Effector memory CD4-positive, alpha-beta T cell (primary cell): ENCODE measurements at regions not wholly inside any gene's neighbourhood (a gene's known extent, or its start where the extent isn't known, plus 50 kb on each side); places are given as distances from the start of the nearest gene placed in this dataset.

Experiments used
- DNase-seq, 3 donors: peaks; one replicate each; pipeline ENCODE4 v3.0.0-alpha.2; 2020
- H3K27ac ChIP-seq: 2 replicates; pipeline ENCODE4 v1.7.0; 2013; ENCODE audit warnings: mild to moderate bottlenecking, low read length, moderate library complexity; ENCODE audit not compliant: insufficient read depth, poor library complexity, severe bottlenecking
- H3K27me3 ChIP-seq: replicated peaks from 2 replicates; pipeline ENCODE4 v1.7.0; 2013; ENCODE audit warnings: mild to moderate bottlenecking, low read length; ENCODE audit not compliant: insufficient read depth, control insufficient read depth, poor library complexity, severe bottlenecking
- H3K36me3 ChIP-seq: 2 replicates; pipeline ENCODE4 v1.7.0; 2013; ENCODE audit warnings: mild to moderate bottlenecking, low read length, moderate library complexity; ENCODE audit not compliant: control insufficient read depth, insufficient read depth
- H3K4me1 ChIP-seq: 2 replicates; pipeline ENCODE4 v1.7.0; 2013; ENCODE audit warnings: low read length, mild to moderate bottlenecking; ENCODE audit not compliant: control insufficient read depth, insufficient read depth, poor library complexity, severe bottlenecking
- H3K4me3 ChIP-seq: 2 replicates; pipeline ENCODE4 v1.7.0; 2013; ENCODE audit warnings: low read length, low read depth, mild to moderate bottlenecking; ENCODE audit not compliant: insufficient read depth, poor library complexity, severe bottlenecking
- H3K9me3 ChIP-seq: 2 replicates; pipeline ENCODE4 v1.7.0; 2013; ENCODE audit warnings: mild to moderate bottlenecking, low read length, moderate library complexity; ENCODE audit not compliant: control insufficient read depth

GRCh38 chr11:115925568-115926090 lies 421.4 kb upstream of the CADM1 start:
- H3K4me3 ChIP-seq = no peak overlapping the region
- no peaks in the 10 kb centered on the region for H3K36me3 ChIP-seq
- no peaks in the 10 kb centered on the region for H3K27me3 ChIP-seq
- no peaks in the 10 kb centered on the region for H3K4me1 ChIP-seq
- H3K9me3 ChIP-seq = no peaks in the 10 kb centered on the region
- H3K27ac ChIP-seq = no peak overlapping the region
- DNase-seq = no peak

DNA sequence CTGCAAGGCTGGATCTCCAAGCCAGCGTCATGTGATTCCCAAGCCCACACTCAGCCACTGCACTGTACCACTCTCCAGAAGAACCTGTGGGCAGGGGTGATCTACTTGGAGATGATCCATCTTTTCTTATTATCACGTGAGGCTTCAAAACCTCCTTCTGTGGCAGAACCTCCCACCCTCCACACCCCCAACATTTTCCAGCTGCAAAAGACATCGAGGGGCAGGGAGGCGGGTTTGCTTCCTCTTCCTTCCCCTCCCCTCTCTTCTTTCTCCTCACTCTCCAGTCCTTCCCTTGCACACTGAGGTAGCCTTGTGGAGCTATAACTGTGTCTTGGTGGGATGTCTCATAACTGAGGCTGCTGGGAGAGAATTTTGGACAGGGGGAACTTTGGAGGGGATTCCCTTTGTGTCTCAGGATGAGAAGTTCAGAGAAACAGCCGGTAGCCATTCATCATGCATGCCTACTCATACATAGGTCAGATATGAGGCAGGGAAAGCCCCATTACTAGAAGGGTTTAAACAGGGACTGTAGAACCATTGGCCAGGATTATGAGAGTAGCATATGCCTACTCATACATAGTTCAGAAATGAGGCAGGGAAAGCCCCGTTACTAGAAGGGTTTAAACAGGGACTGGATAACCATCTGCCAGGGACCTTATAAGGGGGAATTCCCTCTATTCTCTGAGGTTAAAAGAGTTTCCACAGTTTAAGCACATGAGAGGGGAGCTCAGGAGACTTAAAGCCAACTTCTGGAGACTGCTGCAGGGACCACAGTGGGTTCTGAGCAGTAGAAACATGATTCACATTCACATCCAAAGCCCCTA lies 420.7 kb upstream of the CADM1 start:
- no peaks in the 10 kb centered on the region for H3K9me3 ChIP-seq
- no peaks in the 10 kb centered on the region for H3K4me1 ChIP-seq
- no peak overlapping the region for H3K4me3 ChIP-seq
- H3K36me3 ChIP-seq = no peaks in the 10 kb centered on the region
- no peak for DNase-seq
- H3K27ac ChIP-seq = no peak overlapping the region
- no peaks in the 10 kb centered on the region for H3K27me3 ChIP-seq

GRCh38 chr11:115922876-115923275 lies 418.7 kb upstream of the CADM1 start:
- Histone ChIP-seq H3K36me3 (no peaks in the 10 kb centered on the region), H3K9me3 (no peaks in the 10 kb centered on the region), H3K4me3 (no peak overlapping the region), H3K4me1 (no peaks in the 10 kb centered on the region), H3K27ac (no peak overlapping the region), H3K27me3 (no peaks in the 10 kb centered on the region)
- no peak for DNase-seq

DNA sequence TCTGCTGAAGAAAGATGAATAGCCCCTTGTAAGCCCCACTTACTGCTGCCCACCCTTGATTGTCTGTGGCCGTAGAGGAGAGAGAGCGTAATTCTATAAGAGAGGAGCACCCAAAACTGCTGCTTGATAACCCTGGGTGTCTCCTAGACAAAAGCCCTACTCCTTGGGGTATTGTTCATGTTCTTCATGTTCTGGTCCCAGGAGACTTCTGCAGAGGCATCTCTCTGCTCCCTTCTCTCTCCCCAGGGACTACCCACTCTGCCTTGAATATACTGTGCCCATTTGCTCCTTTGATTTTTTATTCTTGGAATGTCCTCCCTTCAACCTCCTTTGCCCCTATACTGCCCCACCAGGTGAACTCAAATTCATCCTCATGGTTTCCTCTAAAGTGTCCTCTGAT lies 417.8 kb upstream of the CADM1 start:
- H3K36me3 ChIP-seq = no peaks in the 10 kb centered on the region
- no peaks in the 10 kb centered on the region for H3K27me3 ChIP-seq
- no peak overlapping the region for H3K4me3 ChIP-seq
- DNase-seq = no peak
- H3K9me3 ChIP-seq = no peaks in the 10 kb centered on the region
- no peak overlapping the region for H3K27ac ChIP-seq
- H3K4me1 ChIP-seq = no peaks in the 10 kb centered on the region

GRCh38 chr11:115921540-115921939 lies 417.3 kb upstream of the CADM1 start:
- H3K9me3 ChIP-seq = no peaks in the 10 kb centered on the region

GRCh38 chr11:115920841-115921480 lies 416.7 kb upstream of the CADM1 start:
- H3K36me3 ChIP-seq = no peaks in the 10 kb centered on the region
- no peak for DNase-seq
- H3K4me3 ChIP-seq = no peak overlapping the region
- H3K27me3 ChIP-seq = no peaks in the 10 kb centered on the region
- no peaks in the 10 kb centered on the region for H3K9me3 ChIP-seq
- no peaks in the 10 kb centered on the region for H3K4me1 ChIP-seq
- H3K27ac ChIP-seq = no peak overlapping the region

More at GRCh38 chr11:115921540-115921939, 417.3 kb upstream of the CADM1 start:
- no peaks in the 10 kb centered on the region for H3K36me3 ChIP-seq
- H3K27me3 ChIP-seq = no peaks in the 10 kb centered on the region
- no peak overlapping the region for H3K27ac ChIP-seq
- H3K4me3 ChIP-seq = no peak overlapping the region
- DNase-seq = no peak
- no peaks in the 10 kb centered on the region for H3K4me1 ChIP-seq

- Histone ChIP-seq H3K27me3 (no peaks in the 10 kb centered on the region), H3K36me3 (no peaks in the 10 kb centered on the region), H3K9me3 (no peaks in the 10 kb centered on the region), H3K27ac (no peak overlapping the region), H3K4me1 (no peaks in the 10 kb centered on the region), H3K4me3 (no peak overlapping the region)
- no peak for DNase-seq
These were observed 415.9 kb upstream of the CADM1 start for GRCh38 chr11:115920092-115920461.

DNA sequence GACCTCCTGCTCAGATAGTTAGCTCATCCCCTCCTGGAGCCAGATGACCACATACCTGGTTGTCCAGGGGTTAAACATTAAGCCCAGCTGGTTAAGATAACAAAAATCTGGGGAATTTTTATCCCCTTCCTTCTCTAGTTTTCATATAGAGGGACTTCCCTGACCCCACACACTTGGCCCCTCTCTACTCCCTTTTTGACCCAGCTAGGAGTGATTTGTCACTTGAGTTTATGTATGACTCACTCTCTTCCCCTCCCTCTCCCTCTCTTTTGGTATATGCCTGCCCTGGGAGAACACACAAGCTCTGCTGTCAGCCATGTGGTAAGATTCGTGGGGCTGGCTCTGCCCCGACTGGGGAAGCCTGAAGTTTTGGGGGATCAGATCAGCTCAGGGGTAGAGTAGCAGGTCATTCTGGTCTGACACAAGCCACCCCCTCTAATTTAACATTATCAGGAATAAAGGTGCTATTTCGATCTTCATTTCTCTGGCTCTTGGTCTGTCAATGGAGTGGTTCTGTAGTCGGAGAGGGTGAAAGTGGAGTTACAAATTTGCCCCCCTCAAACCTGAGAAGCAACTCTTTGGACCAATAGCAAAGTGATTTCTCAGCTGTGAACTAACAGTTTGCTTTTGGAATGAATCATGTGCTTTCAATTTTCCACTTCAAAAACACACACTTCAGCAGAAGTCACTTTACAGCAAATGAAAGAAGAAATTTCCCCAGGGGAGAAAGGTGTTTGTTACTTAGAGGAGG lies 415.3 kb upstream of the CADM1 start:
- DNase-seq = no peak
- Histone ChIP-seq H3K9me3 (no peaks in the 10 kb centered on the region), H3K27me3 (no peaks in the 10 kb centered on the region), H3K27ac (no peak overlapping the region), H3K4me1 (no peaks in the 10 kb centered on the region), H3K36me3 (no peaks in the 10 kb centered on the region), H3K4me3 (no peak overlapping the region)

DNA sequence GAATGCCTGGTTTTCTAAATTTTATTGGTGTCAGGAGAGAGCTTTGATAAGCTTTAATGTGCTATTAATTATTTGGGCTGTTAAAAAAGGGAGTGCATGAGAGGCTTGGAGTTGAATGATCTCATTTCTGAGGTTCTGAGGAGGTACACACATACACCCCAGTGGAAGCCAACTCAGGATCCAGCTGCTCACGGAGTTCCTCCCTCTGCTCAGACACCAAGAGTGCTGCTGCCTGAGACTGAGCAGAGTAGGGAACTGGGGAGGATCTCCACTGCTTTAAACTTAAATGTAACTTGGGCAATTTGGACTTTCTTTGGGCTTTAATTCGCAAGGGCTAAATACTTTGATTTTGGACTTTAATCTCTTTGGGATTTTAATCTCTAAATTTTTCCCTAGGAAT lies 414.4 kb upstream of the CADM1 start:
- no peaks in the 10 kb centered on the region for H3K9me3 ChIP-seq
- no peaks in the 10 kb centered on the region for H3K4me1 ChIP-seq
- no peaks in the 10 kb centered on the region for H3K27me3 ChIP-seq
- no peak overlapping the region for H3K4me3 ChIP-seq
- no peak overlapping the region for H3K27ac ChIP-seq
- no peak for DNase-seq
- no peaks in the 10 kb centered on the region for H3K36me3 ChIP-seq

DNA sequence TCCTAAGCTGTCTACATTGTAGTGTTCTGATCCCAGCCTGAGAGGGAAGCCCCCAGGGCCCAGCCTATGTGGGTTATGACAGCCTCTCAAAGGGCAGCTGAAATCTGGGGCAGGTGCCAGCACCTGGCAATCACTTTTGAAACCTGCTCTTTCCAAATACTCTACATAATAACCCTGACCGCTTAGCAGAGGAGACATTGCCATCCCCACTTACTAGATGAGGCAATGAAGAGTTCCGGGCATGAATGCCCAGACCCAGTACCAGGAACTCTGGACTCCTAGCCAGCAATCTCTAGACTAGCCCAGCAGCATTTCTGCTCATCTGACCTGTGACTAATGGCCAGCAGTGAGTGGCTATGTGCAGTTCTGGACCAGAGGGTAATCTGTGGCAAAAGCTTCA lies 412.4 kb upstream of the CADM1 start:
- no peak overlapping the region for H3K27ac ChIP-seq
- no peaks in the 10 kb centered on the region for H3K4me1 ChIP-seq
- DNase-seq = no peak
- H3K9me3 ChIP-seq = no peaks in the 10 kb centered on the region
- H3K36me3 ChIP-seq = no peaks in the 10 kb centered on the region
- no peaks in the 10 kb centered on the region for H3K27me3 ChIP-seq
- no peak overlapping the region for H3K4me3 ChIP-seq
